ENCODE measurements at regions not wholly inside any gene's neighbourhood (a gene's known extent, or its start where the extent isn't known, plus 50 kb on each side); places are given as distances from the start of the nearest gene placed in this dataset.
"Not testable (repeated sequence)": the region's sequence is repeated elsewhere in the genome, so short reads cannot be mapped to it uniquely, and the experiment has no call there.

- H3K4me3 ChIP-seq (ENCODE audit: low read depth, low read length); DNase-seq (ENCODE audit: low read depth): not testable (repeated sequence)
Measured at GRCh38 chr2:87654136-87654814, 93.6 kb upstream of the PLGLB2 start.

GRCh38 chr2:87657915-87658314 is 90.0 kb upstream of the PLGLB2 start:
- not testable (repeated sequence) for H3K4me3 ChIP-seq (ENCODE audit: low read depth, low read length); DNase-seq (ENCODE audit: low read depth)

GRCh38 chr2:87658357-87658756 is 89.5 kb upstream of the PLGLB2 start:
- H3K4me3 ChIP-seq (ENCODE audit: low read depth, low read length); DNase-seq (ENCODE audit: low read depth): not testable (repeated sequence)

GRCh38 chr2:87658976-87659375 is 88.9 kb upstream of the PLGLB2 start:
- DNase-seq (ENCODE audit: low read depth); H3K4me3 ChIP-seq (ENCODE audit: low read depth, low read length): not testable (repeated sequence)

- H3K4me3 ChIP-seq (ENCODE audit: low read depth, low read length); DNase-seq (ENCODE audit: low read depth): not testable (repeated sequence)
Measured at GRCh38 chr2:87660164-87660563, 87.7 kb upstream of the PLGLB2 start.

GRCh38 chr2:87662316-87663290 is 85.3 kb upstream of the PLGLB2 start:
- not testable (repeated sequence) for H3K4me3 ChIP-seq (ENCODE audit: low read depth, low read length); DNase-seq (ENCODE audit: low read depth)

- not testable (repeated sequence) for DNase-seq (ENCODE audit: low read depth); H3K4me3 ChIP-seq (ENCODE audit: low read depth, low read length)
Measured at GRCh38 chr2:87663347-87663746, 84.5 kb upstream of the PLGLB2 start.

- DNase-seq (ENCODE audit: low read depth); H3K4me3 ChIP-seq (ENCODE audit: low read depth, low read length): not testable (repeated sequence)
Measured at GRCh38 chr2:87667027-87667426, 80.9 kb upstream of the PLGLB2 start.

GRCh38 chr2:87668361-87668760 is 79.5 kb upstream of the PLGLB2 start:
- not testable (repeated sequence) for DNase-seq (ENCODE audit: low read depth); H3K4me3 ChIP-seq (ENCODE audit: low read depth, low read length)

- H3K4me3 ChIP-seq (ENCODE audit: low read depth, low read length); DNase-seq (ENCODE audit: low read depth): not testable (repeated sequence)
Measured at GRCh38 chr2:87669633-87670231, 78.2 kb upstream of the PLGLB2 start.

- not testable (repeated sequence) for DNase-seq (ENCODE audit: low read depth); H3K4me3 ChIP-seq (ENCODE audit: low read depth, low read length)
Measured at GRCh38 chr2:87672404-87672803, 75.5 kb upstream of the PLGLB2 start.

GRCh38 chr2:87674729-87675128 is 73.2 kb upstream of the PLGLB2 start:
- DNase-seq (ENCODE audit: low read depth); H3K4me3 ChIP-seq (ENCODE audit: low read depth, low read length): not testable (repeated sequence)

- H3K4me3 ChIP-seq (ENCODE audit: low read depth, low read length); DNase-seq (ENCODE audit: low read depth): not testable (repeated sequence)
Measured at GRCh38 chr2:87675487-87675886, 72.4 kb upstream of the PLGLB2 start.

- not testable (repeated sequence) for H3K4me3 ChIP-seq (ENCODE audit: low read depth, low read length); DNase-seq (ENCODE audit: low read depth)
Measured at GRCh38 chr2:87677421-87677923, 70.4 kb upstream of the PLGLB2 start.

- H3K4me3 ChIP-seq (ENCODE audit: low read depth, low read length); DNase-seq (ENCODE audit: low read depth): not testable (repeated sequence)
Measured at GRCh38 chr2:87678742-87679173, 69.1 kb upstream of the PLGLB2 start.

- DNase-seq (ENCODE audit: low read depth); H3K4me3 ChIP-seq (ENCODE audit: low read depth, low read length): not testable (repeated sequence)
Measured at GRCh38 chr2:87679950-87680349, 67.9 kb upstream of the PLGLB2 start.

GRCh38 chr2:87680691-87681090 is 67.2 kb upstream of the PLGLB2 start:
- H3K4me3 ChIP-seq (ENCODE audit: low read depth, low read length); DNase-seq (ENCODE audit: low read depth): not testable (repeated sequence)

Measured in fibroblast of the aortic adventitia (primary cell).